ENCODE measurements at regions not wholly inside any gene's neighbourhood (a gene's known extent, or its start where the extent isn't known, plus 50 kb on each side); places are given as distances from the start of the nearest gene placed in this dataset.

DNA sequence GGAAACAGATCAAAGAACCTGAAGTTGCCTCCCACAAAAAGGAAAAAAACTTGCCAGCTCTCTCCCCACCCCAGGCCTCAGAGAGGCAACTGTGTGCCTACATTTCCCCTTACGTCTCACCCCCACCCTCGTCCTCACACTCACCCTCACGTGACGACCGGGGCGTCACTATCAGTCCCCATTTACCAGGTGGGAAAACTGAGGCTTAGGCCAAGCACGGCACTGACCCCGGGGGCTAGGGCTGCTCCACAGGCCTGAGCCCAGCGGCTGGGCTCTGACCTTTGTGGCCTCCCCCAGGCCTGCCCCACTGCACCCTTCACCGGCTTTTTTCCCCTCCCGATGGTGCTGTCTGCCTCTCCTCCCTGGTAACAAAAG is 51.5 kb upstream of the RUNX3 start:
- DNase-seq = no peak

DNA sequence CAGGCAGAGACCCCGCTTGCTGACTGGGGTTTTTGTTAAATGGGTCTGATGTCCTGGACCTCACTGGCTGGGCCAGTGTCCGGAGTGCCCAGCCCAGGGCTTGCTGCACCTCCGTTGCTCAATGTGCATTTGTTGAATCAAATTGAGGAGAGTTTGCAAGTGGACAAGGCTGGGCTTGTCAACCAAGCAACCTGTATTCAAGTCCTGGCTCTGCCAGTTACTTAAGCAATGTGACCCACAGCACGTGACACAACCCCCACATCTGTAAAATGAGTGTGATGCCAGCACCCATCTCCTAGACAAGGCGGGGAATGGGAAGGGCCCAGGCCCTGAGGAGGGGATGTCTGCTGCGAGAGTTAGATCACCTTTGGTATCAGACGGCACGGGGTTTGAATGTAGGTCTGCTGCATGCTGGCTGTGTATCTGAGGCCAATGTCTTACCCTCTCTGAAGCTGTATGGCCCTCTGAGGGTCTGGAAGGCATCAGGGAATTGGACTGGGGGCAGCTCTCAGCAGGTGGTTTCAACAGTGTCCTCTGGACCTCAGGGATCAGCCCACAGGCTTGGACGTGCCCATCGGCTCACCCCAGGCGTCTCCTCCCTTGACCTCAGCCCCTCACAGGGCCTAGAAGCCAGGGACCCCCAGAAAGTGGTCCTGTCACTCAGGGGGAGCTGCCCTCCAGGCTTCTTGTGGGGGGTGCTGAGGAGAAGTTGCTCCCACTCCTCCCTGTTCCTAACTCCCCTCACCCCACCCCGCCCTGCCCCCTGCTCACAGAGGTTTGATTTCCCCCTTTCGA is 51.0 kb upstream of the RUNX3 start:
- DNase-seq = no peak
